Pancreas (tissue), 10 donors: ENCODE measurements at regions not wholly inside any gene's neighbourhood (a gene's known extent, or its start where the extent isn't known, plus 50 kb on each side); places are given as distances from the start of the nearest gene placed in this dataset.

Source experiments
- ATAC-seq, 4 donors: fragments of 200-7000 bp; cut with Tn5 transposase; one replicate each; pipeline versions ENCODE4 v1.8.0 to v1.9.1; 2020; ENCODE audit warnings: mild to moderate bottlenecking in 4 of 4, moderate library complexity in 4 of 4
- DNase-seq, 6 donors: peaks; one replicate each; pipeline ENCODE4 v3.0.0-alpha.2; 2020
- FAIRE-seq: peaks from 2 replicates; lab custom pipeline; 2012; peaks lifted over from hg19 to GRCh38; lab: Jason Lieb, UNC
- H3K27ac ChIP-seq, 4 donors: fragments of 200-600 bp; sonication (generic); 1 replicate in 3 of 4; 2 replicates in 1 of 4; pipeline versions ENCODE4 v1.5.0 to v1.8.0; 2020
- H3K27me3 ChIP-seq, 4 donors: fragments of 200-600 bp; one replicate each; pipeline ENCODE4 v1.8.0; 2021
- H3K36me3 ChIP-seq, 3 donors: fragments of 200-600 bp; sonication (generic) in 1 of 3; one replicate each; pipeline versions ENCODE4 v1.5.0 to v1.8.0; 2020 to 2021
- H3K4me1 ChIP-seq, 3 donors: fragments of 200-600 bp; one replicate each; pipeline ENCODE4 v1.8.0; 2021
- H3K4me3 ChIP-seq, 4 donors: fragments of 200-600 bp; sonication (generic) in 2 of 4; one replicate each; pipeline versions ENCODE4 v1.5.0 to v1.8.0; 2020 to 2021
- H3K9me3 ChIP-seq, 4 donors: fragments of 200-600 bp; one replicate each; pipeline ENCODE4 v1.8.0; 2021
- WGBS, 2 donors: extraction: QIAGEN DNeasy Blood & Tissue Kit; methylation state at CpG; one replicate each; pipeline ENCODE4 v1.1.7; 2013; 5-methylcytosine and 5-hydroxymethylcytosine counted together
- intact Hi-C, 3 donors: fragments of 100-400 bp; cut with DNase I; formaldehyde crosslinking; loops; one replicate each; pipeline versions ENCODE4 v1.11.1 to v1.14.2; 2022
- TF ChIP-seq, protein P1 (sequence below), 4 donors: fragments of 200-600 bp; sonication (generic) in 3 of 4; IDR thresholded peaks; one replicate each; pipeline versions ENCODE4 v1.5.0 to v1.8.0; 2021; ENCODE audit warnings: antibody characterized with exemption in 4 of 4
- donor health status: healthy with polysubstance abuse.
- donor health status: DM: no; HTN: no; CAD: no; lungs with moderate emphysema.
- donor health status: DM: no; HTN: no; CAD: no.
- donor health status: control.
- donor health status: control.
- donor health status: Bipolar disorder and iron deficiency.
- donor health status: DM: yes; HTN: yes; CAD: no.
- donor health status: DM: no; HTN: no; CAD: no.
- donor health status: DM: no; HTN: no; CAD: no.
- donor health status: DM: yes; HTN: yes; CAD: no.

DNA sequence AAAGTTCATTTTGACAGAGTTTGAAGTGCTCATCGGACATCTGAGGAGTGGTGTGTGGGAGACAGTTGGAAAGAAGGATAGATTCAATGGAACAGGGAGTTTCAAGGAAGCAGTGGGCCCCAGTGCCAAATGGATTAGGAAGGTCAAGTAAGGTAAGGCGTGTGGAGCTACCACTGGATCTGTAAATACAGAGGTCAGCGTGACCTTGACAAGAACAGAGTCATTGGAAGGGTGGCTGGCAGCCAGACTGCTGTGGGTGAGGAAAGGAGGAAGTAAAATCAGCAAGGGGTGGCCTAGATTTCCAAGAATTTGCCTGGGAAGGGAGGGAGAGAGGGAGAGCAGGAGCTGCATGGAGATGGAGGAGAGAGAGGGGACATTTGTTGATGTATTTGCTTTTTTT lies 68.2 kb upstream of the IGF1 start:
- no peaks in the 10 kb centered on the region for H3K9me3 ChIP-seq
- H3K27me3 ChIP-seq: no peaks in the 10 kb centered on the region
- no peaks in the 10 kb centered on the region for H3K36me3 ChIP-seq
- peak; percentile 16 to 69 (median 36) for ATAC-seq
- H3K27ac ChIP-seq: no peak overlapping the region
- peak in 4 of 6 donors; percentile 9 to 44 (median 21) for DNase-seq
- intact Hi-C loops: no loop called here
- 13 to 26% methylated on average over 3 of the region's 3 CpGs for WGBS, 2 donors
- no peak for FAIRE-seq
- H3K4me1 ChIP-seq: no peaks in the 10 kb centered on the region
- no peak overlapping the region for H3K4me3 ChIP-seq
- TF ChIP-seq, protein P1, sequence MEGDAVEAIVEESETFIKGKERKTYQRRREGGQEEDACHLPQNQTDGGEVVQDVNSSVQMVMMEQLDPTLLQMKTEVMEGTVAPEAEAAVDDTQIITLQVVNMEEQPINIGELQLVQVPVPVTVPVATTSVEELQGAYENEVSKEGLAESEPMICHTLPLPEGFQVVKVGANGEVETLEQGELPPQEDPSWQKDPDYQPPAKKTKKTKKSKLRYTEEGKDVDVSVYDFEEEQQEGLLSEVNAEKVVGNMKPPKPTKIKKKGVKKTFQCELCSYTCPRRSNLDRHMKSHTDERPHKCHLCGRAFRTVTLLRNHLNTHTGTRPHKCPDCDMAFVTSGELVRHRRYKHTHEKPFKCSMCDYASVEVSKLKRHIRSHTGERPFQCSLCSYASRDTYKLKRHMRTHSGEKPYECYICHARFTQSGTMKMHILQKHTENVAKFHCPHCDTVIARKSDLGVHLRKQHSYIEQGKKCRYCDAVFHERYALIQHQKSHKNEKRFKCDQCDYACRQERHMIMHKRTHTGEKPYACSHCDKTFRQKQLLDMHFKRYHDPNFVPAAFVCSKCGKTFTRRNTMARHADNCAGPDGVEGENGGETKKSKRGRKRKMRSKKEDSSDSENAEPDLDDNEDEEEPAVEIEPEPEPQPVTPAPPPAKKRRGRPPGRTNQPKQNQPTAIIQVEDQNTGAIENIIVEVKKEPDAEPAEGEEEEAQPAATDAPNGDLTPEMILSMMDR (IDR thresholded peaks at IDR 0.05): no peak

DNA sequence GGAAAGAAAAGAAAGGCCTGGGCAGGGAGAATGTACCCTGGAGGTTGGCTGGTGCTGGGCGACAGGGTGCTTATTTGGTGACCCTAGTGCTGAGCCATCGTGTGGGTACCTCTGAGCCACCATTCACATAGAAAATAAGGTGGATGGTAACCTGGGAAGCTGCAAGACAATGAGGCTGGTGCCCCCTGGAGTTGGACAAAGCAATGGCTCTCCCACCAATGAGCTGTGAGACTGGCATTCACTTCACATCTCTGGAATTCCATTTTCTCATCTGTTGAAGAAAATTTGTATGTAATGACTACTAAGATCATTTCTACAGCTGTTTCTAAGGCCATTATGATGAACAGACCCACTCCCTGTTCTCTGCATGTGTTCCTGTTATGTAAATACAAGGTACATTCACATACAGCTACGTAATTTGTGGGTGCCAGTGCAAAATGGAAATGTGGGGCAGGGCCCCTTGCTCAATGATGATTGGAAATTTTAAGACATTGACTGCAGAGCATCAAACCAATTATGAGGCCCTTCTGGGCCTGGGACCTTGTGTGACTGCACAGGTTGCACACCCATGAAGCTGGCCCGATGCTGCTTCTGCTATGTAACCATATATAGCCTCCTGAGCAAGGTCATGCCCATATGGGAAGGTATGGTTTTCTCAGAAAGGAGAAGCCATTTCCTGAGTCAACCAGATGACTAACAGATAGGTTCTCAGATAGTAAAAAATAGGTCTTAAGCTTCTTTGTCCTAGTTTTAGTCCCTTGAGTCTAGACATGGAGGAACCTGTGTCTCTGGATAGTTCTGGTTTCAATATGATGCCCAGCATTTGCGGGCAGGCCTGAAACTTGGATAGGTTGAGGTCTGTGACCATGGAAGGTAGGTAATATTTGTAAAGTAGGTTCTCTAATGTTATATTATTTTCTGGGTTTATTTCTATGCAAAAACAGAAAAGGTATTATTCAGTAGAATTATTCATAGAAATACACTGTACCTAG lies 63.4 kb upstream of the IGF1 start:
- TF ChIP-seq, protein P1 (IDR thresholded peaks at IDR 0.05): no peak
- H3K9me3 ChIP-seq: no peaks in the 10 kb centered on the region
- DNase-seq (no peak), FAIRE-seq (no peak), ATAC-seq (no peak)
- no peak overlapping the region for H3K27ac ChIP-seq
- intact Hi-C loops: no loop called here
- no peaks in the 10 kb centered on the region for H3K27me3 ChIP-seq
- H3K4me1 ChIP-seq: no peaks in the 10 kb centered on the region
- no peak overlapping the region for H3K4me3 ChIP-seq
- no peaks in the 10 kb centered on the region for H3K36me3 ChIP-seq
- 74 to 79% methylated on average over 5 of the region's 5 CpGs for WGBS, 2 donors

DNA sequence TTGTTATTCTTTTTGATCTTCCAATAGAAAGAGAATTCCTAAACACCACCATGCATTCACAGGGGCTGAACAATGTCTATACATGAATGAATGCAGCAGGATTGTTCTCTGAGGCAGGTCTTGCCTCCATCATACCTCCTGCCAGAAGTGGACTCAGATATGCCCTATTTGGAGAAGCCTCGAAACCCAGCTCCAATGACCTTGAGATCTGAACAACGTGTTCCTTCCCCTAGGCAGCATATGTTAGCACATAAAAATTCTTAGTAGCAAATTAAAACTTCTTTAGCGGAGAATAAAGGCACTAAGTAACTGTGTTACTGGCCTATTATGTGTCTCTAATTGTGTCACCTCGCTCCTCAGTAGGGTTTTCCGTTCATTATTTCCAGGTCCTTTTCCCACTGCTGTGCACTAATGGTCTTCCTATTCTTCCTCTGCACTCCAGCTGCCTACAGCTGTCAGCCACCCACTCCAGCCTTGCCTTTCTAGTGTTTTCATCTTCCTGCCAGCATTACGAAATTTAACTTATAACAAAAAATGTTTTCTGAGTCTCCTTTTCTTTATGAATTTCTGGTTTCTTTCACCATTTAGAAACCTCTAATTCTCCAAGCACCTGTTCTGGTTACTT lies 62.6 kb upstream of the IGF1 start:
- no peaks in the 10 kb centered on the region for H3K9me3 ChIP-seq
- 46 to 48% methylated on average over 6 of the region's 6 CpGs for WGBS, 2 donors
- H3K36me3 ChIP-seq: no peaks in the 10 kb centered on the region
- DNase-seq (no peak), ATAC-seq (no peak), FAIRE-seq (no peak)
- no peaks in the 10 kb centered on the region for H3K27me3 ChIP-seq
- no peak overlapping the region for H3K4me3 ChIP-seq
- H3K4me1 ChIP-seq: no peaks in the 10 kb centered on the region
- TF ChIP-seq, protein P1 (IDR thresholded peaks at IDR 0.05): no peak
- intact Hi-C loops: no loop called here
- H3K27ac ChIP-seq: no peak overlapping the region

DNA sequence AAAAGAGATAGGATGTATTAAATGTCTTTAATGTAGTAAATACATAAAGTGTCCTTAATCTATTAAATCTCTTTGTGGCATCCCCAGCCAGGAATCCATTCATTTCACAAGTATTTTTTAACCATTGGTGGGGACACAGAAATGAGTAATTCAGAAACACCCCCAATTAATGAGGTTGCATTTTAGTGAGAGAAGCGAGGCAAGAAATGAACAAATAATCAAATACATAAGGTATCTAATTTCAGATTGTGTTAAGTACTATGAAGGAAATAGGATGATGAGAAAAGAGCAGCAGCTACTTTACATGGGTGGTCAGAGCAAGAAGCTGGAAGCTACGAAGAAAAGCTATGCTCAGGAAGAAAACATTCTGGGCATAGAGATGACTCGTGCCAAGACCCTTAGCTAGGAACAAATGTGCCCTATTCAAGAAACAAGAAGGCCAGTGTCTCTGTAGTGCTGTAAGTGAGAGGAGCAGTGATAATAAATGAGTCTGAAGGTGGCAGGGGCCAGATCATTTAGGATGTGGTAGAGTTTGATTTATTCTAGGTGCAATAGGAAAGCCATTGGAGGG lies 60.5 kb upstream of the IGF1 start:
- H3K4me3 ChIP-seq: no peak overlapping the region
- H3K9me3 ChIP-seq: no peaks in the 10 kb centered on the region
- intact Hi-C loops: no loop called here
- H3K27ac ChIP-seq: no peak overlapping the region
- FAIRE-seq: no peak
- H3K4me1 ChIP-seq: no peaks in the 10 kb centered on the region
- no peak for ATAC-seq
- WGBS, 2 donors: 52 to 62% methylated on average over 3 of the region's 3 CpGs
- DNase-seq: no peak
- no peaks in the 10 kb centered on the region for H3K27me3 ChIP-seq
- TF ChIP-seq, protein P1 (IDR thresholded peaks at IDR 0.05): no peak
- no peaks in the 10 kb centered on the region for H3K36me3 ChIP-seq
